Heart left ventricle (tissue), 13 donors: ENCODE measurements at regions not wholly inside any gene's neighbourhood (a gene's known extent, or its start where the extent isn't known, plus 50 kb on each side); places are given as distances from the start of the nearest gene placed in this dataset.

Source experiments
- CTCF ChIP-seq, 12 donors: fragments of 200-600 bp; sonication (generic) in 4 of 12; IDR thresholded peaks; one replicate each; pipeline versions ENCODE4 v1.5.0 to v1.8.0; 2018 to 2022; ENCODE audit warnings: antibody characterized with exemption in 12 of 12, mild to moderate bottlenecking in 5 of 12
- POLR2A ChIP-seq, 2 donors: fragments of 450-650 bp; IDR thresholded peaks; one replicate each; pipeline ENCODE4 v1.6.1; 2017; ENCODE audit warnings: antibody characterized with exemption in 2 of 2, mild to moderate bottlenecking in 2 of 2, moderate library complexity in 2 of 2
- donor health status: ischemic (EF 13 %, LVEDD 7.1; RV severe dilation, severe dysfunction).
- donor health status: DM: no; HTN: yes; CAD: no.
- donor health status: DM: no; HTN: no; CAD: no.
- donor health status: ischemic (EF 25% LVEDD 6.9; RV normal size, moderate dysfunction).
- donor health status: ischemic (EF 25% LVEDD 5.7; RV mildly dilated, moderate dysfunction).
- donor health status: ischemic (EF 35%, LVEDD 5.7; RV mildly dilated, moderate dysfunction).
- donor health status: nonischemic (EF 11% LVEDD 7.7; RV severe dilation, severe dysfunction).
- donor health status: DM: yes; HTN: yes; CAD: no.
- donor health status: PGD.
- donor health status: ischemic (EF 29% LVEDD 5.4; RV normal size, mild dysfunction).
- donor health status: nonischemic (EF 23%, LVEDD 6.1; RV moderate dilation, normal function).

GRCh38 chr2:176789751-176790150 is 422.8 kb upstream of the HNRNPA3 start:
- TF ChIP-seq CTCF (IDR thresholded peaks at IDR 0.05) (no peak), POLR2A (IDR thresholded peaks at IDR 0.05) (no peak)
